Activated CD8-positive, alpha-beta memory T cell treated with anti-CD3 and anti-CD28 coated beads, Interleukin-2, amount 10 ng/mL, durations not matched to agents 7 days and 5 days (primary cell): ENCODE measurements at regions not wholly inside any gene's neighbourhood (a gene's known extent, or its start where the extent isn't known, plus 50 kb on each side); places are given as distances from the start of the nearest gene placed in this dataset.

Experiments used
- ATAC-seq: fragments of 150-1000 bp; cut with Tn5 transposase; one replicate; pipeline ENCODE4 v1.10.0; 2021; ENCODE audit warnings: moderate library complexity
- CTCF ChIA-PET: fragments of 350-600 bp; sonication (Branson Sonifier 250); formaldehyde crosslinking; loops from one replicate; lab custom pipeline; 2021; ENCODE audit warnings: antibody characterized with exemption; lab: Charles Lee
- DNase-seq: peaks from one replicate; pipeline ENCODE4 v3.0.0-alpha.2; 2020
- H3K27ac Mint-ChIP-seq: one replicate; pipeline ENCODE4 v1.8.0; 2021; ENCODE audit warnings: mild to moderate bottlenecking, mixed read lengths
- H3K27me3 Mint-ChIP-seq: one replicate; pipeline ENCODE4 v1.8.0; 2021; ENCODE audit warnings: mixed read lengths
- H3K36me3 Mint-ChIP-seq: one replicate; pipeline ENCODE4 v1.8.0; 2021; ENCODE audit warnings: mild to moderate bottlenecking, mixed read lengths
- H3K4me1 Mint-ChIP-seq: one replicate; pipeline ENCODE4 v1.8.0; 2021; ENCODE audit warnings: mixed read lengths
- H3K4me3 Mint-ChIP-seq: one replicate; pipeline ENCODE4 v1.8.0; 2021; ENCODE audit warnings: mild to moderate bottlenecking, moderate library complexity, mixed read lengths
- H3K9me3 Mint-ChIP-seq: one replicate; pipeline ENCODE4 v1.8.0; 2022; ENCODE audit warnings: low read depth, mixed read lengths

DNA sequence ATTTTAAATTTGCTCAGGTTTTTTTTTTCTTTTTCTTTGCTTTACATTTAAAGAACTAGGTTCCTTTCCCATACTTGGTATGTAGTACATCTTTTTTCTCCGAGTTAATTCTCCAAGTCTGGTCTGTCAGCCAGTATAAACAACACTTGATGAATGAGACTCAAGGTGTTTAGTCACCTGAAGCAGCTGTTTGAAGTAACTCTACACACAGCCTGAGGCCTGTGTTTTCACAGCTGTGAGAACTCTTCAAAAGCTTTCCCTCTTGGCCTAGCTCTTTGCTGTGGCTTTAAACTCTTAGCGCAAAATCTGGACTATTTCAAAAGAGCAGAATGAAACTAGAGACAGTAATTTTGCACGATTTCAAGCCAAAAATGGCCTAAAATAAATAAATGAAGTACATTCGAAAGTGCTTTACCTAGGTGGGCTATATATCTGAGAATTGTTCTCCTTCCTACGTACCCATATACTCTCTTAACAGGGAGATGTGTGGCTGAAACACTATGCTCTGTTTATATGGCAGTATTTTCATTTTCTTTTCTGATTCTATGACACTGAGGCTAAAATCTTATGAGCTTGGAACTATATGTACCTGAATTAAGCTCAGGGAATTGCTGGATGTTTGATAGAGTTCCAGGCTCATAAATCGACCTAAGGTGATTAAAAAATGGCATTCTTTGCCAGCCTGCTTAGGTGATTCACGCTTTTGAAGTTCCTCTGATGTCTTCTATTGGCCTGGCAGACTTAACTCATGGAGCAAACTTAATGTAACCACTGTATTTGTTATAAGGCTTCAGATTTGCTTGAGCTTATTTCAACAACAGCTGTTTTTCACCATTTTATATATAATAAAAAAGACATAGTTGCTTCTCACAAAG lies 1044.1 kb upstream of the ZEB2 start:
- Mint-ChIP-seq H3K27me3 (no peaks in the 10 kb centered on the region), H3K36me3 (no peaks in the 10 kb centered on the region), H3K27ac (no peak overlapping the region), H3K4me1 (no peaks in the 10 kb centered on the region), H3K4me3 (no peak overlapping the region), H3K9me3 (no peaks in the 10 kb centered on the region)
- CTCF ChIA-PET, result no interaction called here
- ATAC-seq (no peak), DNase-seq (no peak)

DNA sequence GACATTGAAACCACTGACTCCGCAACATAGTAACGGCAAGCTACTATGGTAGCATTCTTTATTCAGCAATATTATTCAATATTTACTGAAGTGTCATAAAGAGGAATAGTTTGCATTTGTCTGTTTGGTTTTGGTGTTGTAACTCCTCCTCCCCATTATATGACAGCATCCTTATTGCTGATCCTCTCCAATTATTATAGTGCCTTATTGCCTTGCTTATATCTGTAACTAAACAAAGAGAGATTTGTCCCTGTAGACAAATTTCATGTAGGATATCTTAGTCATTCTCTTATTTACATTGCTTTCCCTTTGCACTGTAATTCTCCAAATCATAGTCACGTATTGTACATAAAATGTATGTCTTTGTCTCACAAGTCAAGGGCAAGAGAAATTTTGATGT lies 1041.2 kb upstream of the ZEB2 start:
- H3K4me3 Mint-ChIP-seq, result no peak overlapping the region
- CTCF ChIA-PET, result no interaction called here

DNA sequence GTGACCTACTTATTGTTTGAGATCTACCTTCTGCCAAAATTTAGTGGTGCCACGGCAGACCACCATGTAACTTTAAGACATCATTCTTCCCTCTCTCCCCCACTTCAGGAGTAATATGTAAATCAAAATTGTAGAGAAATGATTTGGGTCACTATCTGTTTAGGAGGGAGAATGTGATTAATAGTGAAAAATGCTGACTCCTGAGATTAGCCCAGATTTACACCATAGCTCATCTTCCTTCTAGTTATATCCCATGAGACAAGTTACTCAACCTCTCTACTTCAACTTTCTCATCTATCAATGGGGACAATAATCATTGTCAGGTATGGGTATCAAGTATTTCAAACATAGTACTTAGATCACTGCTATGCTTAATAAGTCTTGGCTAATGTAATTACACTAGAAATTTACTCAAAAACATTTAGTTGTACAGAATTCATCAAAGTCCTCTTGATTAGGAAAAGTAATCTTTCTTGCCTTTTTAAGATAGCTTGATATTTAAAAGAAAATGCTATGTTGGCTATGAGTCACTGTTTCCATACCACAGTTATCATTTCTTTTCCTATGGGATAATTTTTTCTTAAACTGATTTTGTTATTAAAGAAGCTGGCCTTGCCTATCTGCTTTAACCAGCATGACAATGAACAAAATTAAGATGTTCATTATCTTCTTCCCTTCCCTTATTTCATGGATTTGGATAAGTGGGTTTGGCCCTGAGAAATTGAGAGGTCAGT lies 1038.9 kb upstream of the ZEB2 start:
- H3K27ac Mint-ChIP-seq, result no peak overlapping the region
- CTCF ChIA-PET, result no interaction called here

More for the DNA sequence above, 1041.2 kb upstream of the ZEB2 start:
- H3K4me1 Mint-ChIP-seq, result no peaks in the 10 kb centered on the region
- no peaks in the 10 kb centered on the region for H3K27me3 Mint-ChIP-seq
- no peak for DNase-seq
- H3K9me3 Mint-ChIP-seq, result no peaks in the 10 kb centered on the region
- ATAC-seq, result no peak
- H3K27ac Mint-ChIP-seq, result no peak overlapping the region
- no peaks in the 10 kb centered on the region for H3K36me3 Mint-ChIP-seq

DNA sequence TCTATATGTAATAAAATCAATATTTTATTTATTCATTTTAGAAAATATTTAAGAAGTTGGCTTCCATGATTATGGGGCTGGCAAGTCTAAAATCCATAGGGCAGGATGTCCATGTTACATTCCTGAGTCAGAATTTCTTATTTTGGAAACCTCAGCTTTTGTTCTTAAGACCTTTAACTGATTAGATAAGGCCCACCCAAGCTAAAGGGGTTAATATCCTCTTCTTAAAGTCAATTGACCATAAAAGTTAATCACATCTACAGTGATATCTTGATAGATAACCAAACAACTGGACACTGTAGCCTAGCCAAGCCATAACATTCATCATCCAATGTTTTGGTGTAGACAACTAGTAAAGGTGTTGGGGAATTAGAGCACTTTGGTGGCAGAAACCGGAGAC lies 1035.4 kb upstream of the ZEB2 start:
- H3K27ac Mint-ChIP-seq, result no peak overlapping the region
- no peaks in the 10 kb centered on the region for H3K27me3 Mint-ChIP-seq
- CTCF ChIA-PET, result no interaction called here
- DNase-seq (no peak), ATAC-seq (no peak)
- H3K4me1 Mint-ChIP-seq, result no peaks in the 10 kb centered on the region
- H3K36me3 Mint-ChIP-seq, result no peaks in the 10 kb centered on the region
- H3K9me3 Mint-ChIP-seq, result no peaks in the 10 kb centered on the region
- H3K4me3 Mint-ChIP-seq, result no peak overlapping the region

More for the DNA sequence above, 1038.9 kb upstream of the ZEB2 start:
- H3K27me3 Mint-ChIP-seq, result no peaks in the 10 kb centered on the region
- DNase-seq (no peak), ATAC-seq (no peak)
- H3K36me3 Mint-ChIP-seq, result no peaks in the 10 kb centered on the region
- no peaks in the 10 kb centered on the region for H3K9me3 Mint-ChIP-seq
- no peak overlapping the region for H3K4me3 Mint-ChIP-seq
- no peaks in the 10 kb centered on the region for H3K4me1 Mint-ChIP-seq

DNA sequence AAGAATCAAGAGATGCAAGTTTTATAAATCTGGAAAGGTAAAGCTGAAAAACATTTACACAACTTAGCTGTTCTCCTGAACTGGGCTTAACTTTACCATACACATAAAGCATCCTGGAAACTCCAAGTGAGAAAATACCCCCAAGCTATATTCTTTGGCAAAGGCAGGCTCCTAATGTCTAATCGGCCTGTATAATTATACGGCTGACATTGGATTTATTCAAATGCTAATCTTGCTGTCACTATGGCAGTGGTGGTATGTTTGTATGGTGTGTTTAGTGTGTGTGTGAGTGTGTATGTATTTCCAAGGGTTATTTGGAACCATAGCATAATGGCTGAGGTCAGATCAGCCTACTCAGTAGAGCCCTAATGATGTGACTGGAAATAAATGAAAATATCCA lies 1031.8 kb upstream of the ZEB2 start:
- H3K27ac Mint-ChIP-seq, result no peak overlapping the region
- no peak overlapping the region for H3K4me3 Mint-ChIP-seq
- no peak for ATAC-seq
- no peaks in the 10 kb centered on the region for H3K27me3 Mint-ChIP-seq
- CTCF ChIA-PET, result no interaction called here
- no peaks in the 10 kb centered on the region for H3K9me3 Mint-ChIP-seq
- DNase-seq, result no peak
- H3K36me3 Mint-ChIP-seq, result no peaks in the 10 kb centered on the region
- no peaks in the 10 kb centered on the region for H3K4me1 Mint-ChIP-seq

DNA sequence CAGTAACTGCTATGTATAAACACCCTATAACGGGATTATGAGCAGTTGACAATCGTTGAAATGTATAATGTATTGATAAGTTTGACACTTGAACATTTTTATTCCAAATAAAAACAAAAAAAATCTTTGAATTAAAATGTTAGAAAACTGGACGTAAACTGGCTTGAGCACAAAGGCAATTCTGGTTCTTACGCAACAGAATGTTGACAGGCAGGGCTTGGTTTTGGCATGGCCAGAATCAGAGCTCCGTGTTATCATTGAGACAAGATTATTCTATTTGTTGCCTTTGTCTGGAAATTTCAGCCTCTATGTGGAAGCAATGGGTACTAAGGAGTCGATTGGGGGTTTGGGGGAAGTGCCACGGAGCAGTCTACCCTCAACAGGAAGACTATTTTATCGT lies 1028.6 kb upstream of the ZEB2 start:
- DNase-seq, result no peak
- H3K9me3 Mint-ChIP-seq, result no peaks in the 10 kb centered on the region
- no peak overlapping the region for H3K27ac Mint-ChIP-seq
- CTCF ChIA-PET, result no interaction called here
- no peaks in the 10 kb centered on the region for H3K27me3 Mint-ChIP-seq
- H3K4me1 Mint-ChIP-seq, result no peaks in the 10 kb centered on the region
- no peak for ATAC-seq
- H3K4me3 Mint-ChIP-seq, result no peak overlapping the region
- no peaks in the 10 kb centered on the region for H3K36me3 Mint-ChIP-seq

DNA sequence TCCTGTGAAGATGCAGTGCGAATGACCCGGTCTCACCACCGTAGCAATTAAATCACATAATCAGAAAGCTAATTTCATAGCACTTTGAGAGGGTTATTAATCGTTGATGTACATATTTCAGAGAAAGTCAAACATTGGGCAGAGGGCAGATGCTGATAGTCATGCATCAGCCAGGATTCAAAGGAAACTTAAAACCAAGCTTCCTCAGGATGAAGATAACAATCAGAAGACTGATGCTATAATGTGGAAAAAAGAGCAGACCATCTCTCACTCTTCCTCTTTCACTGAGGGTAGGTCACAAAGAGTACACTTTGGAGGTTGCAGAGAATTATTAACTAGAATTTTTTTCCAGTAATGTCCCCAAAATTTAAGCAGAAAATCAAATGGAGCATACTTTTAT lies 1027.7 kb upstream of the ZEB2 start:
- CTCF ChIA-PET, result no interaction called here
- Mint-ChIP-seq H3K27me3 (no peaks in the 10 kb centered on the region), H3K4me3 (no peak overlapping the region), H3K36me3 (no peaks in the 10 kb centered on the region), H3K27ac (no peak overlapping the region), H3K9me3 (no peaks in the 10 kb centered on the region), H3K4me1 (no peaks in the 10 kb centered on the region)
- ATAC-seq, result no peak
- DNase-seq, result no peak

DNA sequence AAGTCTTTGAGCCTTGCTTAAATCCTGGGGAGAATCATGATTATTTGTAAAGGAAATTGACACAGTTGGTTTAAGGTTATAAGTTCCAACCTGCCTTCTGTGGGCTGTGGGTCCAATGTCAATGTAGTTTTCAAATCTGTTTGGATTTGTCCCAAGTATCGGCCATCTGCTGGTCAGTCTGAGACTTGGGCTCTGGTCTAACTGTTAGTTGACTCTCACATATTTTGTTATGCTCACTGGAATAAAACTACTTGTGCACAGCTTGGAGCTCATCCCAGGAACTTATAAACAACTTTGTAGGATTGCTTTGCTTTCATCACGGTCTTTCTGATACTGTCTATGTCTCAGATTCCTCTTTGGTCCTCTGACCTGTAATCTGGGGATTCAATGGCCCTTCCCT lies 1026.2 kb upstream of the ZEB2 start:
- CTCF ChIA-PET, result no interaction called here
- Mint-ChIP-seq H3K9me3 (no peaks in the 10 kb centered on the region), H3K27ac (no peak overlapping the region), H3K27me3 (no peaks in the 10 kb centered on the region), H3K4me3 (no peak overlapping the region), H3K36me3 (no peaks in the 10 kb centered on the region), H3K4me1 (no peaks in the 10 kb centered on the region)
- DNase-seq, result no peak
- ATAC-seq, result no peak

DNA sequence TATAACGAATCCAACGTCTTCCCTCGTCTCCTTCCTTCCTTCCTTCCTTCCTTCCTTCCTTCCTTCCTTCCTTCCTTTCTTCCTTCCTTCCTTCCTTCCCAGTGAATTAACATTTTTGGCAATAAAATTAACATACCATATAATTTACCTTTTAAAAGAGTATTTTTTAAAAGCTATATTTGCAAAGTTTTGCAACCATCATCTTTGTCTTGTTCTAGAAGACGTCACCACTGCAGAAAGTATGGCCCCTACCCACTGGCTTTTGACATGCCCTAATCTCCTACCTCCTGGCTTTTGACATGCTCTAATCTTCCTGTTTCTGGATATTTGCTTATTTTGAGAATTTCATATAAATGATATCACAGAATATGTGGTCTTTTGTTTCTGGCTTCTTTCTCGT lies 1023.9 kb upstream of the ZEB2 start:
- Mint-ChIP-seq H3K36me3 (no peaks in the 10 kb centered on the region), H3K27me3 (no peaks in the 10 kb centered on the region), H3K9me3 (no peaks in the 10 kb centered on the region), H3K4me3 (no peak overlapping the region), H3K27ac (no peak overlapping the region), H3K4me1 (no peaks in the 10 kb centered on the region)
- DNase-seq, result no peak
- CTCF ChIA-PET, result no interaction called here
- no peak for ATAC-seq

DNA sequence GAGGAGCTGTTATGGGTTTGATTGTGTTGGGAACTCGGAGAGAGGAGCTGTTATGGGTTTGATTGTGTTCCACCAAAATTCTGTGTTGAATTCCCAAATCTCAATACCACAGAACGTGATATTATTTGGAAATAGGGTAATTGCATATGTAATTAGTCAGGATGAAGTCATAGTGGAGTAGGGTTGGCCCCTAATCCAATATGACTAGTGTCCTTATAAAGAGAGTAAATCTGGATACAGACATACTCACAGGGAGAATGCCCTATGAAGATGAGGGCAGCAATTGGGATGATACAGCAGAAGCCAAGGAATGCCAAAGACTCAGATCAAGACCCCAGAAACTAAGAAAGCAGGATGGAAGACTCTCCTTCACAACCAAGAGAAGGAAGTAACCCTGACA lies 1023.2 kb upstream of the ZEB2 start:
- no peak for ATAC-seq
- no peaks in the 10 kb centered on the region for H3K27me3 Mint-ChIP-seq
- H3K36me3 Mint-ChIP-seq, result no peaks in the 10 kb centered on the region
- no peak overlapping the region for H3K4me3 Mint-ChIP-seq
- H3K4me1 Mint-ChIP-seq, result no peaks in the 10 kb centered on the region
- CTCF ChIA-PET, result no interaction called here
- DNase-seq, result no peak
- no peak overlapping the region for H3K27ac Mint-ChIP-seq
- no peaks in the 10 kb centered on the region for H3K9me3 Mint-ChIP-seq

DNA sequence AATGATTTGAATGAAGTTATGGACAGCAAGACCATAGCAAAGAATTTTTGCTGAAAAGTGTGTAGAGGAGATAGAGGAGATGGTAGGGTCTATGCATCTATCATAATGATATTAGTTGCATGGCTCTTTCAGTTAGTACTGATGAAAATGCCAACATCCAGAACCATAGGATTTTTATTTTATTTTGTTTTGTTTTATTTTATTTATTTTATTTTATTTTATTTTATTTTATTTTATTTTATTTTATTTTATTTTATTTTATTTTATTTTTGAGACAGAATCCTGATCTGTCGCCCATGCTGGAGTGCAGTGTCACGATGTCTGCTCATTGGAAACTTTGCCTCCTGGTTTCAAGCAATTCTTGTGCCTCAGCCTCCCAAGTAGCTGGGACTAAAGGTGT lies 1021.1 kb upstream of the ZEB2 start:
- CTCF ChIA-PET, result no interaction called here
- no peaks in the 10 kb centered on the region for H3K4me1 Mint-ChIP-seq
- no peak for DNase-seq
- no peak overlapping the region for H3K27ac Mint-ChIP-seq
- no peaks in the 10 kb centered on the region for H3K9me3 Mint-ChIP-seq
- H3K27me3 Mint-ChIP-seq, result no peaks in the 10 kb centered on the region
- H3K36me3 Mint-ChIP-seq, result no peaks in the 10 kb centered on the region
- no peak overlapping the region for H3K4me3 Mint-ChIP-seq
- no peak for ATAC-seq

DNA sequence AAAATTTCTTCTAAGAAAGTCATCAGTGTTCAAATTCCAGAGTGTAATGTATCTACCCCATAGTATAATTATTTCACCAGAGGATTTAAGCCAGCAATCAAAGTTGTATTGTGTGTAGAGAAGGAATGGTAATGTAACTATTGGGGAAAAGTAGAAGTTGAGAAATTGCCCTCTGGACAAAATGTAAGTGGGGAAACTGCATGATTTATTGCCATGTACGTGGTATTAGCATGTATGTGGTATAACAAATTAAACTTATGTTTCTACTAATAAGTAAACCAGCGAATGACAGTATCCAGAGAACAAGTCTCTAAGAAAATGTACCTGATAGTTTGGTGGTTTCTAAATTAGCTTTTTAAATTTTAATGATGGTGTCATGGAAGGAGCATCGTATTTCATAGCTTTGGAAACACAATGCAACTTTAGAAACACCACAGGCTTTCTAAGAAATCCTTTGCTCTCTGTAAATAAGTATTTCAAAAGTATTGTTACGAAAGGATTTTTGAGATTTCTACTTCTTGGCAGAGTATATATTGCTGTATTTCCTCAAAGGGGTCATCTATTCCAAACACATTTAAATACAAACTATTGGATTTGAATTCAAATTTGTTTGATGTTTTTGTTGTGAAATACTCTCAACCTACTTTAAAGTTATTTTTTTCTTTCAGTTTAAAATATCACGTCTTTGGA lies 1018.9 kb upstream of the ZEB2 start:
- no peaks in the 10 kb centered on the region for H3K9me3 Mint-ChIP-seq
- no peak overlapping the region for H3K27ac Mint-ChIP-seq
- H3K27me3 Mint-ChIP-seq, result no peaks in the 10 kb centered on the region
- no peak overlapping the region for H3K4me3 Mint-ChIP-seq
- H3K4me1 Mint-ChIP-seq, result no peaks in the 10 kb centered on the region
- CTCF ChIA-PET, result no interaction called here
- no peak for ATAC-seq
- no peaks in the 10 kb centered on the region for H3K36me3 Mint-ChIP-seq
- no peak for DNase-seq

DNA sequence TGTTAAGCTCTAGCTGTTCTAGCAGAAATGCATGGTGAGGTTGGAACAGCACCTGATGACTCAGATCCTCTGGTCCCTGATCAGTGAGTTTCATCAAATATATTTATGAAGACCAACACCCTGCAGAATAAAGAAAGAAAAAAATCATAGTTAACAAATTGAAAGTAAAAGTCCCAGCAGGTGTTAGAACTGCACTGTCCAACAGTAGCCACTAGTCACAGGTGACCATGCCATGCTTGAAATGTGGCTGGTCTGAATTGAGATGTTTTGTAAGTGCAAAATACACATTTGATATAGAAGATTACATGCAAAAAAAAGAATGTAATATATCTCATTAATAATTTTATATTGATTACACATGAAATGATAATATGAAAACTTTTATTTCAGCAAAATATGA lies 1010.7 kb upstream of the ZEB2 start:
- H3K9me3 Mint-ChIP-seq, result no peaks in the 10 kb centered on the region
- no peaks in the 10 kb centered on the region for H3K27me3 Mint-ChIP-seq
- DNase-seq (no peak), ATAC-seq (no peak)
- no peaks in the 10 kb centered on the region for H3K36me3 Mint-ChIP-seq
- CTCF ChIA-PET, result no interaction called here
- no peak overlapping the region for H3K4me3 Mint-ChIP-seq
- H3K4me1 Mint-ChIP-seq, result no peaks in the 10 kb centered on the region
- H3K27ac Mint-ChIP-seq, result no peak overlapping the region

DNA sequence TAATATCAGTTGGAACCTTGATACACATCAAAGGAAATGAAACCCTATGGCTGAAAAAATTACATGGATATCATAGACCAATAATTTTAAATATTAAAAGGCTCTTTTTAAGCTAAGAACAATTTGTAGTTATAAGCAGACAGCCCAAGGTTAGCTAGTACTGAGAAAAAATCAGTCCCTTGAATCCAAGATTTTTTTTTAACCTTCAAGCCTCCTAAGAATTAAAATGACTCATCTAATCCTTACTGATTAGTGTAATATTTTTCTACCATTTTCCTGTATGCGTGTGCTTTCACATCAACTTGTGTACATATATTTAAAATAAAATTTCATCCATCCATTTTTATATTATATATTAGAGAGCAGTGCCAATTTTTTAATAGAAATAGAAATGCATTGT lies 1004.9 kb upstream of the ZEB2 start:
- Mint-ChIP-seq H3K27ac (no peak overlapping the region), H3K27me3 (no peaks in the 10 kb centered on the region), H3K36me3 (no peaks in the 10 kb centered on the region), H3K4me3 (no peak overlapping the region), H3K9me3 (no peaks in the 10 kb centered on the region), H3K4me1 (no peaks in the 10 kb centered on the region)
- CTCF ChIA-PET, result no interaction called here
- no peak for DNase-seq
- ATAC-seq, result no peak
